Superior temporal gyrus (tissue), 1 donor: ENCODE measurements at regions not wholly inside any gene's neighbourhood (a gene's known extent, or its start where the extent isn't known, plus 50 kb on each side); places are given as distances from the start of the nearest gene placed in this dataset.
"Not testable (repeated sequence)": the region's sequence is repeated elsewhere in the genome, so short reads cannot be mapped to it uniquely, and the experiment has no call there.

Source experiments
- DNase-seq: peaks from one replicate; pipeline ENCODE4 v3.0.0-alpha.2; 2016; ENCODE audit errors: extremely low spot score

GRCh38 chr6:140001821-140002341, 627.4 kb upstream of the CITED2 start:
- DNase-seq: no peak

- DNase-seq: no peak
Observed at GRCh38 chr6:140001005-140001404, 626.6 kb upstream of the CITED2 start.

GRCh38 chr6:139999661-140000060, 625.2 kb upstream of the CITED2 start:
- DNase-seq: not testable (repeated sequence)

- DNase-seq: not testable (repeated sequence)
Observed at GRCh38 chr6:139998478-139998877, 624.0 kb upstream of the CITED2 start.

GRCh38 chr6:139996253-139996834, 621.9 kb upstream of the CITED2 start:
- DNase-seq: no peak

GRCh38 chr6:139994998-139995397, 620.5 kb upstream of the CITED2 start:
- DNase-seq: no peak

- DNase-seq: no peak
Observed at GRCh38 chr6:139990856-139991465, 616.5 kb upstream of the CITED2 start.

GRCh38 chr6:139990026-139990686, 615.7 kb upstream of the CITED2 start:
- DNase-seq: no peak

GRCh38 chr6:139988685-139989084, 614.2 kb upstream of the CITED2 start:
- no peak for DNase-seq

- no peak for DNase-seq
Observed at GRCh38 chr6:139987091-139987490, 612.6 kb upstream of the CITED2 start.

- no peak for DNase-seq
Observed at GRCh38 chr6:139985236-139985815, 610.9 kb upstream of the CITED2 start.

- no peak for DNase-seq
Observed at GRCh38 chr6:139984317-139984716, 609.9 kb upstream of the CITED2 start.

- no peak for DNase-seq
Observed at GRCh38 chr6:139983555-139984276, 609.3 kb upstream of the CITED2 start.

GRCh38 chr6:139982652-139983295, 608.3 kb upstream of the CITED2 start:
- DNase-seq: no peak

GRCh38 chr6:139982195-139982594, 607.7 kb upstream of the CITED2 start:
- DNase-seq: no peak

GRCh38 chr6:139981768-139982181, 607.3 kb upstream of the CITED2 start:
- no peak for DNase-seq

- no peak for DNase-seq
Observed at GRCh38 chr6:139981066-139981624, 606.7 kb upstream of the CITED2 start.

- not testable (repeated sequence) for DNase-seq
Observed at GRCh38 chr6:139980631-139981030, 606.2 kb upstream of the CITED2 start.

GRCh38 chr6:139979021-139979725, 604.7 kb upstream of the CITED2 start:
- DNase-seq: no peak

- no peak for DNase-seq
Observed at GRCh38 chr6:139977887-139978332, 603.5 kb upstream of the CITED2 start.
